GM10266 (cell line): ENCODE measurements at regions not wholly inside any gene's neighbourhood (a gene's known extent, or its start where the extent isn't known, plus 50 kb on each side); places are given as distances from the start of the nearest gene placed in this dataset.

Experiments used
- DNase-seq: peaks from one replicate; pipeline ENCODE4 v3.0.0; 2012; ENCODE audit errors: extremely low spot score
- TF ChIP-seq, protein P1 (sequence below): IDR thresholded peaks from 2 replicates; pipeline ENCODE4 v1.5.1; 2012; ENCODE audit warnings: mild to moderate bottlenecking, low read depth; ENCODE audit not compliant: control insufficient read depth, insufficient read depth; ENCODE audit errors: missing control alignments

DNA sequence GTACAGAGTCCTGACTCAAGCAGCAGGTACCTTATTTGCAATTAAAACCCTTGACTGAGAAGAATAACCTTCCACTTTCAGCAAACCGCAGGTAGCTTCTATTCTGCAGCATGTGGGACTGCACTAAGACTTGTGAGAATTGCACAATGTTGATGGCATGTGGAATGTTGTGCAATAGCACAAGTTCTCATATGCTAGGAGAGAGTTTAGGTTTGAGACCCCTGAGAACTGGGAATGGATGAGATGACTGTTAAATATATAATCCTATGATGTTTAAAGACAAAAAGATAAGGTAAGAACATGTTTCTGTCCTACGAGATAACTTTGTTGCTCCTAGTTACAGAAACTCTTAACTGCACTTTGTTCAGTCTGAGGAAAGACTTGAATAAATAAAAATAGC lies 194.6 kb downstream of the OTOR start:
- DNase-seq: no peak
- TF ChIP-seq, protein P1, sequence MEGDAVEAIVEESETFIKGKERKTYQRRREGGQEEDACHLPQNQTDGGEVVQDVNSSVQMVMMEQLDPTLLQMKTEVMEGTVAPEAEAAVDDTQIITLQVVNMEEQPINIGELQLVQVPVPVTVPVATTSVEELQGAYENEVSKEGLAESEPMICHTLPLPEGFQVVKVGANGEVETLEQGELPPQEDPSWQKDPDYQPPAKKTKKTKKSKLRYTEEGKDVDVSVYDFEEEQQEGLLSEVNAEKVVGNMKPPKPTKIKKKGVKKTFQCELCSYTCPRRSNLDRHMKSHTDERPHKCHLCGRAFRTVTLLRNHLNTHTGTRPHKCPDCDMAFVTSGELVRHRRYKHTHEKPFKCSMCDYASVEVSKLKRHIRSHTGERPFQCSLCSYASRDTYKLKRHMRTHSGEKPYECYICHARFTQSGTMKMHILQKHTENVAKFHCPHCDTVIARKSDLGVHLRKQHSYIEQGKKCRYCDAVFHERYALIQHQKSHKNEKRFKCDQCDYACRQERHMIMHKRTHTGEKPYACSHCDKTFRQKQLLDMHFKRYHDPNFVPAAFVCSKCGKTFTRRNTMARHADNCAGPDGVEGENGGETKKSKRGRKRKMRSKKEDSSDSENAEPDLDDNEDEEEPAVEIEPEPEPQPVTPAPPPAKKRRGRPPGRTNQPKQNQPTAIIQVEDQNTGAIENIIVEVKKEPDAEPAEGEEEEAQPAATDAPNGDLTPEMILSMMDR: no peak

DNA sequence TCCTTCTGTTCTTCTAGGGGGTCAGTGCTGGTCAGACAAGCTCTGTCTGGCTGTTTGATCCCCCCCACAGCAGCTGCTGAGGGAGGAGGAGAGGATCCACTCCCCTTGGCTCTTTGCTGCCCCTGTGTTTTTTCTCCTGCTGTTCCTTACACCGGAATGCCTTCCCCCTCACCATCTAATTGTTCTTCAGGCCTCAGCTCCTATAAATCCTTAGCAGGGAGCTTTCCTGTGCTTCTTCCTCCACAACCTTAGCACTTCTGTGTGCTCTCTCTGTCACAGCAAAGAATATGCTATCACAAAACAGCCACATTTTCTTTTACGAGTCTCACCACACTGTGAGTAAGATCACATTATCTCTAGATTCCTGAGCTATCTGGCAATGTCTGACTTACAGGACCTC lies 196.6 kb downstream of the OTOR start:
- TF ChIP-seq, protein P1: no peak
- DNase-seq: no peak

DNA sequence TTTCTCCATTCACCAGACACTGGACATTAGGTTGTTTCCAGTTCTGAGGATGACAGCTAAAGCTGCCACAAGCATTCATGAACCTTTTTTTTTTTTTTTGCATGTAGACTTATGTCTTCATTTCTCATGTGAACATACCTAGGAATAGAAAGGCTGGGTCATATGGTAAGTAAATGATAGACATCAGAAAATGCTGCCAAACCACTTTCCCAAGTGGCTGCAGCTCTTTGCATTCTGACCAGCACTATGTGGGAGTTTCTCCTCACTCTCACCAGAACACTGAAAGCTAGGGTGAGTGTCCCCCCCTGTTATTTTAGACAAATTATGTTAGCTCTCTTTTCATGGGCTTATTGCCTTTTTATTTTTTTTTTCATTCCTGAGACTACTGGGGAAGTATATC lies 197.5 kb downstream of the OTOR start:
- no peak for DNase-seq
- TF ChIP-seq, protein P1: no peak

DNA sequence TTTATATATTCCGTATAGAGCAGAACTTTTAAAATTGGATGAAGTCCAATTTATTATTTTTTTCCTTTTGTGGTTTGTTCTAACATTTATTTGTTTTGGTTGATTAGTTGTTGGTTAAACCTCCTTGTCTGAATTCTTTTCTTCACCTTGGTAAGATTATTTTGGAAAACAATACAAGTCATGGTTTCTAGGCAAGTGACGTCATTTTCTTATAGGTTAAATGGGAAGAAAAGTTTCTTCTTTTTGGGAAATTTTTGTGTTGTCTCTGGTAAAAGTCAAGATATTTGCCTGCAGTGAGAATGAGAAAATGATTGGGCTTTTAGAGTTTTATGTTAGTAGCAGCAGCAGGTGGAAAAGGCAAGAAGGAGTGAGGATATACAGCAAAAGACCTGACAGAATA lies 197.9 kb downstream of the OTOR start:
- DNase-seq: no peak
- TF ChIP-seq, protein P1: no peak

DNA sequence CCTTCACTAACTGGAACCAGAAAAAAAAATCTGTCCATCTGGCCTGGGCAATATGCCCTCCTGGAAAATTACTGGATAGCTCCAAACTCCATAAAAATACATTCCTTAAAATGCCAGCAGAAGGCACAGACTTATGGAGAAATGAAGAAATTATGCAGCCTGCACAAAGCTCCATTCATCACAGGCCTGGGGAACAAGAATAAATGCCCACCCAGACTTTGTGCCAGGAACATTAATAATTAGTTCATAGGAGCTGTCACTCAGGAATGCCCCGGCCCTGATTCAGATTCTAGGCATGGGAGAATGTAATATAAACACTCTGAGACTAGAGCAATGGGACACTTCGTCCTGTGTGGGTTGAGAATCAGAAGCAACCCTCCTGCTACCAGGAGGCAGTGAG lies 199.3 kb downstream of the OTOR start:
- no peak for DNase-seq
- TF ChIP-seq, protein P1: no peak

DNA sequence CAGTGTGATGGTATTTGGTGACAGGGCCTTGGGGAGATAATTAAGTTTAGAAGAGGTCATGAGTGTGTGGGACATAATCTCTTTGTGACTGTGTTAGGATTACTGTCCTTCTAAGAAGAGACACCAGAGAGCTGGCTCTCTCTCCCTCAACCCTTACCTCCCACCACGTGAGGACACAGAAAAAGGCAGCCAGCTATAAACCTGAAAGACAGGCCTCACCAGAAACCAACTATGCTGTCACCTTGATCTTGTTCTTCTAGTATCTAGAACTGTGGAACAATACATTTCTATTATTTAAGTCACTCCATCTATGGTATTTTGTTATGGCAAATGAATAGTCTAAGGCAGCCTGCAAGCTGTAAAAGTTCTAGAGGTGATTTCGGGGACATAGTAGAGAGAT lies 203.7 kb downstream of the OTOR start:
- TF ChIP-seq, protein P1: no peak
- no peak for DNase-seq

DNA sequence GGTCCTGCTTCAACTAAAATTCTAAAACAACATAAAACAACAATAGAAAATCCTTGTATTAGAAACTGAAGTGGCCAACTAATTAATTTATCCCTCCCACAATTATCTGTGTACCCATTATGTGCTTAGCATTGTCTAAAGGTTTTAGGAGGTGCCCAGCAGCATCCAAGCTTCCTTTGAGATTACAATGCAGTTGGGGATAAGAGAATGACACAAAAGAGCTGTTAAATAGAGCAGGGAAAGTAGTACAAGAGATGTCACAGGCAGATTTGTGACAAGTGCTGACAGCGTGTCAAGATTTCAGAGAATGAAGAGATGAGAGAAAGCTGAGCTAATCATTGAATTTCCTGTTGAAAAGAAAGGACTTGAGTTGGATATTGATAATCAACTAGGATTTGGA lies 204.8 kb downstream of the OTOR start:
- TF ChIP-seq, protein P1: no peak
- no peak for DNase-seq

DNA sequence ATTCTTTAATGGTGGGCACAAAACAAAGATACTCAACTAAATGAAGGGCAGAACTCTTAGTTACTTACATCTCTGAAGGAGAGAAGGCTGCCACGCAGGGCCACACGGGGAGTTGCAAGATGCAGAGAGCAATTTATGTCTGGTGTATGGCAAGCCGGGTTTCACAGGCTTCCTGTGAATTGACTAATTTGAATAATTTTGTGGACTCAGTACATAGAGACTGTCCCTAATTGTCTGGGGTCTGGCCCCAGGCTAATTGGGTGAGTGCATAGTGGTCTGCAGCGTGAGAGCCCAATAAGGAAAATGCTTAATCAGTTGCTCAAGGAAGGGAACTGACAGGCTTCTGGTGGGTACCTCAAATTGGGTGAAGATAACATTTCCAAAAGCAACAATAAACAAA lies 205.7 kb downstream of the OTOR start:
- DNase-seq: no peak
- TF ChIP-seq, protein P1: no peak
